Fibroblast of lung (primary cell): ENCODE measurements at regions not wholly inside any gene's neighbourhood (a gene's known extent, or its start where the extent isn't known, plus 50 kb on each side); places are given as distances from the start of the nearest gene placed in this dataset.

Source experiments
- DNase-seq, 2 donors: peaks; one replicate each; pipeline versions ENCODE4 v3.0.0 to v3.0.0-alpha.2; 2010; ENCODE audit warnings: low read depth in 2 of 2
- H2AFZ ChIP-seq: 2 replicates; pipeline ENCODE4 v1.5.1; 2012; ENCODE audit warnings: low read length, control low read depth, inconsistent platforms
- H3K27ac ChIP-seq: 2 replicates; pipeline ENCODE4 v1.5.1; 2011; ENCODE audit warnings: low read length, control low read depth; ENCODE audit not compliant: insufficient read depth
- H3K27me3 ChIP-seq: 2 replicates; pipeline ENCODE4 v1.5.1; 2011; ENCODE audit warnings: mild to moderate bottlenecking, low read length; ENCODE audit not compliant: control insufficient read depth, insufficient read depth
- H3K36me3 ChIP-seq: 2 replicates; pipeline ENCODE4 v1.5.1; 2011; ENCODE audit warnings: low read length; ENCODE audit not compliant: control insufficient read depth, insufficient read depth
- H3K4me1 ChIP-seq: 2 replicates; pipeline ENCODE4 v1.5.1; 2011; ENCODE audit warnings: low read length; ENCODE audit not compliant: control insufficient read depth, insufficient read depth; ENCODE audit errors: extremely low read depth
- H3K4me2 ChIP-seq: 2 replicates; pipeline ENCODE4 v1.5.1; 2011; ENCODE audit warnings: low read length, control low read depth; ENCODE audit not compliant: insufficient read depth; ENCODE audit errors: extremely low read depth
- H3K4me3 ChIP-seq, 4 experiments: fragments of 200-600 bp in 1 of 4; sonication (generic) in 1 of 4; replicated peaks in 1 of 4; 2 replicates each; pipeline ENCODE4 v1.5.1; 2011 to 2016; ENCODE audit warnings: low read length in 4 of 4, low read depth in 3 of 4, mild to moderate bottlenecking in 3 of 4, control low read depth in 2 of 4, inconsistent platforms in 1 of 4, mixed read lengths in 1 of 4; ENCODE audit not compliant: insufficient read depth in 1 of 4; ENCODE audit errors: control extremely low read depth in 1 of 4
- H3K79me2 ChIP-seq: 2 replicates; pipeline ENCODE4 v1.5.1; 2012; ENCODE audit warnings: mild to moderate bottlenecking, low read length, inconsistent platforms; ENCODE audit not compliant: control insufficient read depth, insufficient read depth
- H3K9ac ChIP-seq: 2 replicates; pipeline ENCODE4 v1.5.1; 2011; ENCODE audit warnings: mild to moderate bottlenecking, low read length, control low read depth; ENCODE audit not compliant: insufficient read depth
- H3K9me3 ChIP-seq: 2 replicates; pipeline ENCODE4 v1.5.1; 2012; ENCODE audit warnings: low read depth, low read length; ENCODE audit not compliant: control insufficient read depth, insufficient read depth
- H4K20me1 ChIP-seq: 2 replicates; pipeline ENCODE4 v1.5.1; 2011; ENCODE audit warnings: low read length; ENCODE audit not compliant: control insufficient read depth, insufficient read depth; ENCODE audit errors: extremely low read depth
- EZH2 ChIP-seq: IDR thresholded peaks from 2 replicates; pipeline ENCODE4 v1.5.1; 2012; ENCODE audit warnings: low read length, control low read depth, mild to moderate bottlenecking; ENCODE audit errors: missing control alignments
- TF ChIP-seq, protein P1 (sequence below), 2 donors: IDR thresholded peaks in 1 of 2; conservative IDR thresholded peaks in 1 of 2; 1 replicate in 1 of 2; 2 replicates in 1 of 2; pipeline ENCODE4 v1.5.1; 2011 to 2012; ENCODE audit warnings: low read length in 2 of 2, control low read depth in 1 of 2, inconsistent platforms in 1 of 2, low read depth in 1 of 2, mild to moderate bottlenecking in 1 of 2

DNA sequence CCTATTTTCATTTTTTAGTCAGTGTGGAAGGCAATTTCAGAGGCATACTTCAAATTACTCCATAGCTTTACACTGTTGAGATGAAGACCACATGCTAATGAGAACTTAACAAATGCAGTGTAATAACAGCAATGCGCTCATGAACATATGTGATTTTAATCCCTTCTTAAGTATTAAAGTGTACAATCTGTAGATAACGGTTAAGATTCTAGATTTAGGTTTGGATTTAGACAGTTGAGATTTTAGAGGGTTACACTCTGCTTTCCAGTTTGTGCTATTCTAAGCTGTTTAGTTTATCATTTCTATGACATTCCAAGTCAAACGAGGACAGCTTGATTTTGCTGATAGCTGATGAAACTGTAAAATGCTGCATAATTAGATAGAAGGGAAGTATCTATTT is 257.8 kb upstream of the CHRM3 start:
- Histone ChIP-seq H3K27ac (no peak overlapping the region), H4K20me1 (no peaks in the 10 kb centered on the region), H3K4me1 (no peaks in the 10 kb centered on the region), H3K9ac (no peak overlapping the region), H3K27me3 (no peaks in the 10 kb centered on the region), H3K4me3 (no peak overlapping the region), H3K36me3 (no peaks in the 10 kb centered on the region), H2AFZ (no peak overlapping the region), H3K9me3 (no peaks in the 10 kb centered on the region), H3K79me2 (no peaks in the 10 kb centered on the region), H3K4me2 (no peak overlapping the region)
- no peak for DNase-seq
- TF ChIP-seq, protein P1, sequence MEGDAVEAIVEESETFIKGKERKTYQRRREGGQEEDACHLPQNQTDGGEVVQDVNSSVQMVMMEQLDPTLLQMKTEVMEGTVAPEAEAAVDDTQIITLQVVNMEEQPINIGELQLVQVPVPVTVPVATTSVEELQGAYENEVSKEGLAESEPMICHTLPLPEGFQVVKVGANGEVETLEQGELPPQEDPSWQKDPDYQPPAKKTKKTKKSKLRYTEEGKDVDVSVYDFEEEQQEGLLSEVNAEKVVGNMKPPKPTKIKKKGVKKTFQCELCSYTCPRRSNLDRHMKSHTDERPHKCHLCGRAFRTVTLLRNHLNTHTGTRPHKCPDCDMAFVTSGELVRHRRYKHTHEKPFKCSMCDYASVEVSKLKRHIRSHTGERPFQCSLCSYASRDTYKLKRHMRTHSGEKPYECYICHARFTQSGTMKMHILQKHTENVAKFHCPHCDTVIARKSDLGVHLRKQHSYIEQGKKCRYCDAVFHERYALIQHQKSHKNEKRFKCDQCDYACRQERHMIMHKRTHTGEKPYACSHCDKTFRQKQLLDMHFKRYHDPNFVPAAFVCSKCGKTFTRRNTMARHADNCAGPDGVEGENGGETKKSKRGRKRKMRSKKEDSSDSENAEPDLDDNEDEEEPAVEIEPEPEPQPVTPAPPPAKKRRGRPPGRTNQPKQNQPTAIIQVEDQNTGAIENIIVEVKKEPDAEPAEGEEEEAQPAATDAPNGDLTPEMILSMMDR (conservative IDR thresholded peaks at IDR 0.05 in 1 of 2, IDR thresholded peaks at IDR 0.05 in 1 of 2; ENCODE audit: low read depth in 1 of 2, low read length in 2 of 2), result no peak
- no peak for TF ChIP-seq EZH2

DNA sequence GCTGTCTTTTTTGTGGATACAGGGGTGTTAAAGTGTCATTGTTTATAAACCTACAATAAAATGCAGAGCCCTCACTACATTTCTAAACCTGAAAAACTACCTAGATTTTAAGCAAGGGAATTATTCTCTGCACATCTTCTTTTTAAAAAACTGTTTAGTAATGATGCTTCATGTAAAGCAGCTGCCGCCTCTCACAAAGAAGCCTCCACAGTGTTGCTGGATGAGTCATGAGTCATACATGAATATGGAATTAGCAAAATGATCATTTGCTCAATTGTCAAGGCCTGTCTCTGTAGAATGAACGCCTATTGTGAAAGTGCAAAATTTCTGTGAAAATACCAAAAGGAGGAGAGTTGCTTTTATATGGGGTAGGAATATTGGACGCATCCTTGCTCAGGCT is 259.5 kb upstream of the CHRM3 start:
- Histone ChIP-seq H3K36me3 (no peaks in the 10 kb centered on the region), H3K4me2 (no peak overlapping the region), H3K4me1 (no peaks in the 10 kb centered on the region), H3K9me3 (no peaks in the 10 kb centered on the region), H2AFZ (no peak overlapping the region), H3K27me3 (no peaks in the 10 kb centered on the region), H3K27ac (no peak overlapping the region), H3K79me2 (no peaks in the 10 kb centered on the region), H3K4me3 (no peak overlapping the region), H3K9ac (no peak overlapping the region), H4K20me1 (no peaks in the 10 kb centered on the region)
- DNase-seq, result peak in 1 of 2 donors; percentile 47
- TF ChIP-seq, protein P1 (conservative IDR thresholded peaks at IDR 0.05 in 1 of 2, IDR thresholded peaks at IDR 0.05 in 1 of 2; ENCODE audit: low read depth in 1 of 2, low read length in 2 of 2), result no peak
- TF ChIP-seq EZH2, result no peak

DNA sequence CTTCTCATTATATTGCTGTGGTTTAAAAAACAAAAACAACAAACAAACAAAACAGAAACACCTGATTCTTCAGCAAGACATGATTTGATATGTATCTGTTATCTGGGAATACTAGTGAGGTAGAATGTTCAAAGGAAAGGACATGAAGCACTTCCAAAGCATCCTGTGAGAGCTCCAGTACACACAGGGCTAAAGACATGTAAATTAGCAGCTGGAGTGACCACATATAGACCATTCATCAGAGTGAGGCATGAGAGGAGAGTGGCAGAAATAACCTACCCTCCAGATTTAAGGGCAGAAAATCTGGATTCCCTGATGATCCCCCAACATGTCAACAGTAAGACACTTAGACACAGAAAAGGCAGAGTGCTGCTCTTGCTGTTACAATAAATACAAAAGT is 260.5 kb upstream of the CHRM3 start:
- H3K4me3 ChIP-seq, result no peak overlapping the region
- no peak overlapping the region for H3K27ac ChIP-seq
- H3K27me3 ChIP-seq, result no peaks in the 10 kb centered on the region
- H3K79me2 ChIP-seq, result no peaks in the 10 kb centered on the region
- TF ChIP-seq, protein P1 (conservative IDR thresholded peaks at IDR 0.05 in 1 of 2, IDR thresholded peaks at IDR 0.05 in 1 of 2; ENCODE audit: low read depth in 1 of 2, low read length in 2 of 2), result no peak
- H3K4me1 ChIP-seq, result no peaks in the 10 kb centered on the region
- no peaks in the 10 kb centered on the region for H3K36me3 ChIP-seq
- H3K9me3 ChIP-seq, result no peaks in the 10 kb centered on the region
- H3K9ac ChIP-seq, result no peak overlapping the region
- no peak for DNase-seq
- no peak overlapping the region for H2AFZ ChIP-seq
- H4K20me1 ChIP-seq, result no peaks in the 10 kb centered on the region
- no peak overlapping the region for H3K4me2 ChIP-seq
